HepG2 (cell line): ENCODE measurements at regions not wholly inside any gene's neighbourhood (a gene's known extent, or its start where the extent isn't known, plus 50 kb on each side); places are given as distances from the start of the nearest gene placed in this dataset.

Experiments used
- ATAC-seq: fragments of 200-7000 bp; cut with Tn5 transposase; 3 replicates; pipeline ENCODE4 v1.9.1; 2020; ENCODE audit warnings: mild to moderate bottlenecking, moderate library complexity
- BruUV-seq: library from RNA; stranded (reverse); fragments of 400-500 nt; replicated peaks from 2 replicates; lab custom pipeline; 2021; lab: Mats Ljungman, UMichigan
- CTCF ChIA-PET: fragments of 300-600 bp; formaldehyde crosslinking; extraction: SDS; loops from one replicate; lab custom pipeline; 2021; ENCODE audit warnings: low total read pairs, inconsistent platforms, low intra/inter-chr PET ratio; lab: Yijun Ruan, JAX
- POLR2A ChIA-PET: fragments of 350-600 bp; sonication (Branson Sonifier 250); formaldehyde crosslinking; loops from one replicate; lab custom pipeline; 2020; ENCODE audit warnings: antibody characterized with exemption, inconsistent platforms; lab: Yijun Ruan, JAX
- DNase-seq: peaks from one replicate; pipeline ENCODE4 v3.0.0-alpha.2; 2015; ENCODE audit warnings: low spot score
- FAIRE-seq: peaks from 3 replicates; lab custom pipeline; 2011; peaks lifted over from hg19 to GRCh38; lab: Jason Lieb, UNC
- H2AFZ ChIP-seq: one replicate; pipeline ENCODE4 v1.6.1; 2011; ENCODE audit warnings: low read length, inconsistent platforms
- H3K27ac ChIP-seq: fragments of 300-600 bp; 3 replicates; pipeline ENCODE4 v1.8.0; 2011; ENCODE audit warnings: mixed run types, mild to moderate bottlenecking, mixed read lengths, low read length, inconsistent platforms; ENCODE audit not compliant: insufficient read depth; ENCODE audit errors: extremely low read length
- H3K27me3 ChIP-seq, 2 experiments: fragments of 200-600 bp in 1 of 2; 2 replicates in 1 of 2; 3 replicates in 1 of 2; pipeline versions ENCODE4 v1.6.0 to v1.8.0; 2011; ENCODE audit warnings: low read length in 2 of 2, mild to moderate bottlenecking in 2 of 2, moderate library complexity in 2 of 2, inconsistent platforms in 1 of 2; ENCODE audit not compliant: insufficient read depth in 2 of 2, control insufficient read depth in 1 of 2
- H3K36me3 ChIP-seq, 2 experiments: fragments of 200-600 bp in 1 of 2; replicated peaks in 1 of 2; 2 replicates in 1 of 2; 3 replicates in 1 of 2; pipeline versions ENCODE4 v1.5.1 to v1.8.0; 2011; ENCODE audit warnings: low read length in 2 of 2, inconsistent platforms in 1 of 2; ENCODE audit not compliant: insufficient read depth in 2 of 2, control insufficient read depth in 1 of 2
- H3K4me1 ChIP-seq: 2 replicates; pipeline ENCODE4 v1.5.1; 2012; ENCODE audit warnings: low read length, inconsistent platforms; ENCODE audit not compliant: insufficient read depth
- H3K4me2 ChIP-seq: 2 replicates; pipeline ENCODE4 v1.6.0; 2011; ENCODE audit warnings: low read depth, low read length, inconsistent platforms
- H3K4me3 ChIP-seq, 3 experiments: fragments of 200-600 bp in 1 of 3; sonication (generic), shearing (Covaris generic) in 1 of 3; replicated peaks in 1 of 3; 2 replicates each; pipeline ENCODE4 v1.5.1; 2011 to 2016; ENCODE audit warnings: low read length in 3 of 3, inconsistent platforms in 2 of 3, low read depth in 2 of 3, mild to moderate bottlenecking in 2 of 3, control low read depth in 1 of 3, mixed read lengths in 1 of 3; ENCODE audit not compliant: insufficient read depth in 1 of 3
- H3K79me2 ChIP-seq: one replicate; pipeline ENCODE4 v1.6.1; 2011; ENCODE audit warnings: low read length, inconsistent platforms; ENCODE audit not compliant: insufficient read depth
- H3K9ac ChIP-seq: 2 replicates; pipeline ENCODE4 v1.6.0; 2011; ENCODE audit warnings: mild to moderate bottlenecking, low read depth, low read length, inconsistent platforms; ENCODE audit not compliant: insufficient read depth
- H3K9me3 ChIP-seq: 2 replicates; pipeline ENCODE4 v1.5.1; 2012; ENCODE audit warnings: mild to moderate bottlenecking, low read length
- H4K20me1 ChIP-seq: 2 replicates; pipeline ENCODE4 v1.6.0; 2011; ENCODE audit warnings: inconsistent platforms, mild to moderate bottlenecking, low read length, moderate library complexity; ENCODE audit not compliant: insufficient read depth
- ASH2L ChIP-seq: fragments of 300-600, 200-600 bp; sonication (generic); IDR thresholded peaks from 2 replicates; pipeline ENCODE4 v1.7.0; 2017; ENCODE audit warnings: low read depth, mild to moderate bottlenecking, moderate library complexity, mixed read lengths, low read length; ENCODE audit not compliant: insufficient read length
- BHLHE40 ChIP-seq: IDR thresholded peaks from 2 replicates; pipeline ENCODE4 v1.6.1; 2011; ENCODE audit warnings: low read length, improper control_type of control experiment
- PHF8 ChIP-seq: sonication (generic); formaldehyde crosslinking; IDR thresholded peaks from 2 replicates; pipeline ENCODE4 v1.5.0; 2020; ENCODE audit warnings: missing genetic modification reagents
- SP5 ChIP-seq: IDR thresholded peaks from 2 replicates; pipeline ENCODE4 v1.6.1; 2016; ENCODE audit warnings: low read depth, borderline replicate concordance
- SRSF1 ChIP-seq: fragments of 200-400 bp; formaldehyde crosslinking; optimal IDR thresholded peaks from 2 replicates; pipeline ENCODE3; 2017; ENCODE audit warnings: mild to moderate bottlenecking, low read depth, low read length, moderate library complexity
- ZFP1 ChIP-seq: IDR thresholded peaks from 2 replicates; pipeline ENCODE4 v1.6.1; 2016
- ZFP36 ChIP-seq: fragments of 150-350 bp; IDR thresholded peaks from 2 replicates; pipeline ENCODE4 v1.6.1; 2018; ENCODE audit warnings: borderline replicate concordance, low read length, low read depth; ENCODE audit not compliant: partially characterized antibody
- ZFP91 ChIP-seq: sonication (generic); formaldehyde crosslinking; IDR thresholded peaks from 2 replicates; pipeline ENCODE4 v1.9.0; 2022; ENCODE audit warnings: missing genetic modification reagents, mild to moderate bottlenecking, borderline replicate concordance
- ZFX ChIP-seq: sonication (generic); formaldehyde crosslinking; IDR thresholded peaks from 2 replicates; pipeline ENCODE4 v1.4.0; 2020; ENCODE audit warnings: mild to moderate bottlenecking, low read depth, missing genetic modification reagents, moderate library complexity
- ZNF333 ChIP-seq: sonication (generic); formaldehyde crosslinking; IDR thresholded peaks from 2 replicates; pipeline ENCODE4 v1.4.0; 2020; ENCODE audit warnings: mild to moderate bottlenecking, missing genetic modification reagents, borderline replicate concordance
- ZNF441 ChIP-seq: sonication (generic); formaldehyde crosslinking; IDR thresholded peaks from 2 replicates; pipeline ENCODE4 v1.7.0; 2021; ENCODE audit warnings: missing genetic modification reagents, borderline replicate concordance
- WGBS: methylation state at CpG from one replicate; pipeline ENCODE4 v1.1.6; 2017; ENCODE audit warnings: low lambda C conversion rate; 5-methylcytosine and 5-hydroxymethylcytosine counted together
- in situ Hi-C: cut with HindIII; loops from 2 replicates; pipeline ENCODE4 v1.10.0; 2017; ENCODE audit warnings: low pct_unique_long_range_greater_than_20kb; ENCODE audit not compliant: extremely low pct_ligation_motif_present
- intact Hi-C: fragments of 100-400 bp; cut with micrococcal nuclease; formaldehyde crosslinking; loops from one replicate; pipeline ENCODE4 v1.10.0; 2022; ENCODE audit not compliant: unreplicated experiment
- TF ChIP-seq, protein P1 (sequence below): sonication (generic); formaldehyde crosslinking; IDR thresholded peaks from 2 replicates; pipeline ENCODE4 v1.4.0; 2020; ENCODE audit warnings: mild to moderate bottlenecking, missing genetic modification reagents
- TF ChIP-seq, protein P2 (sequence below): IDR thresholded peaks from 2 replicates; pipeline ENCODE4 v1.6.1; 2018; ENCODE audit warnings: missing genetic modification reagents

- Histone ChIP-seq H3K4me2 (no peak overlapping the region), H3K27me3 (no peaks in the 10 kb centered on the region), H3K79me2 (no peaks in the 10 kb centered on the region), H3K36me3 (no peaks in the 10 kb centered on the region), H3K9me3 (peaks cover 48% of the 10 kb centered on the region), H2AFZ (no peak overlapping the region), H4K20me1 (no peaks in the 10 kb centered on the region), H3K4me3 (no peak overlapping the region), H3K9ac (no peak overlapping the region), H3K4me1 (no peaks in the 10 kb centered on the region), H3K27ac (no peak overlapping the region)
- in situ Hi-C loops: no loop called here
- CTCF ChIA-PET: no interaction called here
- BruUV-seq: no TSS peak
- POLR2A ChIA-PET: no interaction called here
- 22% methylated on average over 2 of the region's 2 CpGs for WGBS
- no peak for ATAC-seq
- no peak for FAIRE-seq
- intact Hi-C loops: no loop called here
- DNase-seq: no peak
- TF ChIP-seq, protein P1, sequence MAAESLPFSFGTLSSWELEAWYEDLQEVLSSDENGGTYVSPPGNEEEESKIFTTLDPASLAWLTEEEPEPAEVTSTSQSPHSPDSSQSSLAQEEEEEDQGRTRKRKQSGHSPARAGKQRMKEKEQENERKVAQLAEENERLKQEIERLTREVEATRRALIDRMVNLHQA (CRISPR knock-in tag): no peak
- TF ChIP-seq, protein P2, sequence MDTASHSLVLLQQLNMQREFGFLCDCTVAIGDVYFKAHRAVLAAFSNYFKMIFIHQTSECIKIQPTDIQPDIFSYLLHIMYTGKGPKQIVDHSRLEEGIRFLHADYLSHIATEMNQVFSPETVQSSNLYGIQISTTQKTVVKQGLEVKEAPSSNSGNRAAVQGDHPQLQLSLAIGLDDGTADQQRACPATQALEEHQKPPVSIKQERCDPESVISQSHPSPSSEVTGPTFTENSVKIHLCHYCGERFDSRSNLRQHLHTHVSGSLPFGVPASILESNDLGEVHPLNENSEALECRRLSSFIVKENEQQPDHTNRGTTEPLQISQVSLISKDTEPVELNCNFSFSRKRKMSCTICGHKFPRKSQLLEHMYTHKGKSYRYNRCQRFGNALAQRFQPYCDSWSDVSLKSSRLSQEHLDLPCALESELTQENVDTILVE (CRISPR knock-in tag): no peak
- no peak for TF ChIP-seq ZFP36
- TF ChIP-seq ZFP1 (CRISPR knock-in tag): no peak
- TF ChIP-seq ZFX (CRISPR knock-in tag): no peak
- TF ChIP-seq SP5 (CRISPR knock-in tag): no peak
- TF ChIP-seq BHLHE40: no peak
- no peak for TF ChIP-seq ZNF333 (CRISPR knock-in tag)
- TF ChIP-seq ZNF441 (CRISPR knock-in tag): no peak
- no peak for TF ChIP-seq PHF8
- no peak for TF ChIP-seq ASH2L
- no peak for TF ChIP-seq SRSF1
- TF ChIP-seq ZFP91 (CRISPR knock-in tag): no peak
Measured at GRCh38 chrX:127782904-127783303, 269.3 kb downstream of the ACTRT1 start.
